GM19324 (cell line): ENCODE measurements at regions not wholly inside any gene's neighbourhood (a gene's known extent, or its start where the extent isn't known, plus 50 kb on each side); places are given as distances from the start of the nearest gene placed in this dataset.
"Not testable (repeated sequence)": the region's sequence is repeated elsewhere in the genome, so short reads cannot be mapped to it uniquely, and the experiment has no call there.

ENCODE experiments used
- ATAC-seq: cut with Tn5 transposase; IDR thresholded peaks from one replicate; pipeline ENCODE4 v1.9.1; 2021; ENCODE audit warnings: mild to moderate bottlenecking, moderate library complexity; ENCODE audit not compliant: unreplicated experiment, low FRiP score

DNA sequence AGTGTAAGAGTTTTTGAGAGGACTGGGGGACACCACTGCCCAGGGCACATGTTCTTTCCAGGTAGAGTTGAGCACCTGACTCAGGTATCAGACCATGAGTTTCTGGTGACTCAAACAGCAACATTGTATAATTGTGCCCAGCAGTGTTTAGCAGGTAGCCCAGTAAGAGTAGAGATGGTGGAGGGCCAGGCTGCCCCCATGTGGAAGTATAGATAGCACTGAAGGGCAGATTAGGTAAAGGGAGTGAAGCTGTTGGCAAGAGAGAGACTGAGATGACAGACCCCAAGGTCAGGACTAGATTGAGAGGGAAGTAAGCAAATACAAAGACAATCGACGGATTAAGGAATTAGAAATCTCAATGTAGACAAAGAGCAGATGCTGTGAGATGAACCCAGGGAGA lies 74.6 kb downstream of the TRIM42 start:
- ATAC-seq: no peak

DNA sequence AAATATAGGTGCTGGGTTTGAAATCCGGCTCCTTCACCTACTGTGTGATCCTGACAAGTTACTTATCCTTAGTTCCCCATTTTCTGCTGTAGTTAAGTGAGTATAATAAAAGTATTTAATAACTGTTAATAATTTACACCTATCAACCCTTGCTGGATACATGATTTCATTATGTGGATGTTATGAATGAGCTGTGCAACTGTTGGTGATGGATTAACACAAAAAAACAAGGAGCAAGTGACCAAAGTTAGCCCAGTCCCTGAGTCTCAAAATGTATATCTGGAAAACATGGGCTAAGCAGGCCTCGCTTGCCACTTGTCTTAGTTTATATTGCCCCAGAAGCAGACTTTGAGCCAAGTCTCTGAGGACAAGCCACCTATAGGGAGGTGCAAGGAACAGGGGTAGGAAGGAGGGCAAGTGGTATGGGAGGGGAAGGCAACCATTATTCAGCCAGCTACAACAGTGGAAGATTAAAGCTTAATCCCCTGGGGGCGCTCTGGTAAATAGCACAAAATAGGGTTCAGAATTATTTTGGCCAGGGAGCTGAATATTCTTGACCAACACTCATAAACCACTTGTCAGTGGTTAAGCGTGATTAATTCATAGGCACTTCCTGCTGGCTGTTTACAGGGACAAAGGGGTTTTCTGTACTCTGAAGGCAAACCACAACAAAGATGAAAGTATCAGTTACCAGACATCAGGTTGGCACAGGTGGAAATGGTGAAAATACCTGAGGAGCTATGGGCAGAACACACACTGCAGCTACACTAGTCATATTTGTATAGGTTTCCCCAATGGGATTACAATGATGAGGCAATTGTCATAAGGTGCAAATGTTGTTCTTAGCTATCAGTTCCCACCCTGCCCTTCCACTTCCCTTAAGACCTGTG lies 76.2 kb downstream of the TRIM42 start:
- peak; percentile 66 for ATAC-seq

DNA sequence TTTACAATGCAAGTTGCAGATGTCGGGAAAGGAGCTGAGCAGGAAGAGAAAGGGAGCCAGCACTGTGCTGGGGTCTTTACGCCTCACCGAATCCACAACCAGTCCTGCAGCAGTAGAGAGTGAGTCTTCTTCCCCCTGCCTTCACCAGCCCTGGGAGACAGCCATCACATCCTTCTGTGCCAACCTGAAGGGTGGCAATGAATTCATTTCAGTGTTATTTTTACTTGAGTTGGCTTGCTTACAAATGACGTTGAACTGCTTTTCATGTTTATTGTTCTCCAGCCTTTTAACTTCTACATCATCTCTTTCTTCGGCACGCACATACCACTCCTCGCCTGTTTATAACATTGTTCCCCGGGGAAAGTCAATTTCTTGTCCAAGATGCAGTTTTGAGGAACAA lies 77.1 kb downstream of the TRIM42 start:
- no peak for ATAC-seq

DNA sequence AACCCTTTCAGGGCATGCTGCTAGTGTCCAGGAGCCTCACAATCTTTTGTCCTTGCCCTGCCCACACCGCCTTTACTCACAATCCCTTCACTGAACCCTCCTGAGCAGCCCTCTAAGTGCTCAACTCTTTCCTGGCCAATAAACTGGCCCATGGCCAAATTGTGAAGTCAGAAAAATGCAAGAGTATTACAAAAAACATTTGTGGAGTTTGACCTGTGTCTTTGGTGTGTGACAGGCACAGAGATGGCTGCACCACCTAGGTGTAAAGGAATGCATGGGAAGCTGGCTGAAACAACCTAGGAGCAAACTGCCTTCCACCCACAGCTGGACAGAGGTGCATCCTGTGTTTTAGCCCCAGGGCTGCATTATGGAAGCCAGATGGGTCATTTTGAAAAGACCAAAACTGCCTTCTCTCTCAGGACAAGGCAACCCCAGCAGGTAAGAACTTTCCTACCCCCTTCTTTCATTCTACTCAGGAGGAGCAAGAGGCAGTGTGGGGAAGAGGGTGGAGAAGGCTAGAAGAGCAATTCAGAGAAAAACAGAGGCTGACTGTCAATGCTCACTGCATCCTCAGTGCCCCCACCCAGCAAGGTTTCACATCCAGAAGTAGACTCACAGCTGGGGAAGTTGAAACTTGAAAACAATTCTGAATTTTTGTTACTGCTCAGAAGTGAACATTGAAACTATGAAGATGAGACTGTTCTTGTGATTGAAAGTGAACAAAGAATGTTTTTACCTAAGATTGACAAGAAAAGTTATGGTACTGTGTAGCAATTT lies 78.6 kb downstream of the TRIM42 start:
- ATAC-seq: peak; percentile 59

DNA sequence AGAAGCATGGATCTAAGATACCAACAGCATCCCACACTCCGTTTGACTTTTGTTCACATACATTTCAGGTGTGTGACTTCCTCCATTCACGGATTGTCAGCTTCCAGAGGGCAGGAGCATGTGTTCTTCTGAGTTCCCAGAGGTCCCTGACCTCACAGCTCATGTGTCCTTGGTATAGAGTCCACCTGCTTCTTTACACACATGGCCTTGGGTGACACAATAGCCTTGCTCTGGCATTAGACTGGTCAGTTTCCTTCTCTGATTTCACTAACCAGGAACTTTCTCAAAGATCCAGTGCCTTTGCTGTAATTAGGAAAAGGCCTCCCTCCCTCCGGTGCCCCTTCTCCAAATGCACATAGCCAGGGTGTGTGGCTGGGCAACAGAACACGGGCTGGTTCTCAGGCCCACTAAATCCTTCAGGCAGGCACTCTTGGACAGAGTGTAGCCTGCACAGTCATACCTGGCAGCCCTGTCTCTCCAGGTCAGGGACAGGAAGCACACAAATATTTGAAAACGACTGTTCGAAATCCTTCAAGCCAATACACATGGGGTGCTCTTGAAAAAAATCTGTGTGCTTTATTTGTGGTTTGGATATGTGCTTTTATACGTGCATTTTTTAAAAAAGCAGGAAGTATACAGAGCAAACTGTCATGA lies 81.1 kb downstream of the TRIM42 start:
- no peak for ATAC-seq

DNA sequence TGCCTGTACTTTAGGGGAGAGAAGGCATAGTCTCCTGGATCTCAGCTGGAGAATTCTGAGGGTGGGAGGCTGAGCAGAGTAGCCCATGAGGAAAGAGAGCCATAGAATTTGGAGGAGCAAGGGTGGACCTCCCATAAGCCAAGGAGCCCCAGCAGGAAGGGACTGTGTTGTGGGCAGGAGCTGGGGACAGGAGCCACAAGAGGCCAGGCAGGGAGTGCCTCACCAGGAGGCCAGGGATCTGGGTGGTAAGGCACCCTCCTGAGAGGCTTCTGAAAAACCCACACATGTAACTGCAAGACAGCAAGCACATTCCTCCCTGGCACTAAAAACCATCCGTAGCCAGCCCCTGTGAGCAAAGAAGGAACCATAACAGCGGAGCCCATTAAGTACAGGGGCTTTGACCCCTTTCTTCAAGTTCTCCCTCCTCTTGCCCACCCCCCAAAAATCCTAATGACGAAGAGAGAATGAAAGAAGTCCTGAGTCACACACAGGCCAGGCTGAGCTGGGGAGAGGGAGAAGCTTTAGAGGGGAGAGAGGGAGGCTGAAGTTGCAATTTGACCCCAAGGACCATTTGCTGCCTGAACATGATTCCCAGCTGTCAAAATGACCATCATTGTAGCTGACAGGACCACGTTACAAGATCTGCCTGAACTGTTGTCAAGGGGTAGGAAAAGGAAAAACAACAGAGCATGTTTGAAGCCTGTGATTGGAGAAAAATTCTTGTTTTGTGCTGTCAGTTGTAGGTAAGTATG lies 82.6 kb downstream of the TRIM42 start:
- no peak for ATAC-seq

DNA sequence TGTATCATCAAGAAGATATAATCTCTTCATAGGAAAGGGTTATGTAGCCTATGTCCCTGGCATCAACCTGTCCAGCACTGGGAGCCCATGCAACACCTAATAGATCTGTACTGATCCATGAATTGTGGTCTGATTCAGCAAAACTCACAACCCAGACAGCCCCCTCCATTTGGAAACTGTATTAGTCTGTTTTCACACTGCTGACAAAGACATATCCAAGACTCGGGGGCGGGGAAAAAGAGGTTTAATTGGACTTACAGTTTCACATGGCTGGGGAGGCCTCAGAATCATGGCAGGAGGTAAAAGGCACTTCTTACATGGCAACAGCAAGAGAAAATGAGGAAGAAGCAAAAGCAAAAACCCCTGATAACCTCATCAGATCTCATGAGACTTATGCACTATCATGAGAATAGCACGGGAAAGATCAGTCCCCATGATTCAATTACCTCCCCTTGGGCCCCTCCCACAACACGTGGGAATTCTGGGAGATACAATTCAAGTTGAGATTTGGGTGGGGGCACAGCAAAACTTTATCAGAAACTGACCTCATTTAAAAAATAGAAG lies 83.3 kb downstream of the TRIM42 start:
- no peak for ATAC-seq

DNA sequence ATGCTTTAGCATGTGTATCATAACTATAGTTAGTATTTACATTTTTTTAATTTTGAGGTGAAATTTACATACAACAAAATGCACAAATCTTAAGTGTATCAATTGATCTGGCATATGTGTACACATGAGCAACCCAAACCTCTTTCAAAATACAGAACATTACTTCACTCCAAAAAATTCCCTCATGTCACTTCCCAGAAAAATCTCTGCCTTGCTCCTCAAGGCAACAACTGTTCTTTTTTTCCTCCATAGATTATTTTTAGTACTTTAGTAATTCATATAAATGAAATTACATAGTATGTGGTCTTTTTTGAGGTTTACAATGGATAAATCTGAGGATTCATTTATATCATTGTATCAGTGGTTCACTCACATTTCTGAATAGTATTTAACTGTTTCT lies 84.9 kb downstream of the TRIM42 start:
- no peak for ATAC-seq

DNA sequence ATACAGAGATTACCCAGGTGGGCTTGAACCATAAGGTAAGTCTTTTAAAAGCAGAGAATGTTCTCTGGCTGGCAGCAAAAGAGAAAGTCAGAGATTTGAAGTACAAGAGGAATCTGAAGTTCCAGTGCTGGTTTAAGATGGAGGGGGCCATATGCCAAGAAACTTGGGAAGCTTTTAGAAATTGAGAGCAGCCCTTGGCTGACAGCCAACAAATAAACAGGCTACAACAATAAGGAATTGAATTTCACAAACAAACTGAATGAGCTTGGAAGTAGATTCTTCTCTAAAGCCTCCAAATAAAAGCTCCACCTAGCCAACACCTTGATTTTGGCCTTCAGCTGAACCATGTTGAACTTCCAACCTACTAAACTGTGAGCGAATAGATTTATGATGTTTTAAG lies 85.7 kb downstream of the TRIM42 start:
- no peak for ATAC-seq

DNA sequence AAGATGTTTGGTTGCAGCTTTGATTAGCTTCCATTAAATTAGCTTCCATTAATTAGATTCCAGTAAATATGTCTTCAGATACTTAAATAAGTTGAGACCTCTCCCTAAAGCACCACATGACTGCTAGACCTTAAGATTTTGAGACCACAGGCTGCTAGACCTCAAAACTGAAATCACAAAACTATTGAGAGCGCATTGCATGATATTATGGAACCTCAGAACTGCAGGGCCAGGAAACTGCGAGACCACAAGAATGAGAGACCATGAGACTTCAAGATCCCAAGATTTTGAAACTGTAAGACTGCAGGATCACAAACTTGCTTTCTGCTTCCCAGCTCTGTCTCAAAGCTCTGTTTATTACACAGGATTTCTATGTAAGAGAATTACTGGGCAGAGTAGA lies 87.4 kb downstream of the TRIM42 start:
- ATAC-seq: no peak

DNA sequence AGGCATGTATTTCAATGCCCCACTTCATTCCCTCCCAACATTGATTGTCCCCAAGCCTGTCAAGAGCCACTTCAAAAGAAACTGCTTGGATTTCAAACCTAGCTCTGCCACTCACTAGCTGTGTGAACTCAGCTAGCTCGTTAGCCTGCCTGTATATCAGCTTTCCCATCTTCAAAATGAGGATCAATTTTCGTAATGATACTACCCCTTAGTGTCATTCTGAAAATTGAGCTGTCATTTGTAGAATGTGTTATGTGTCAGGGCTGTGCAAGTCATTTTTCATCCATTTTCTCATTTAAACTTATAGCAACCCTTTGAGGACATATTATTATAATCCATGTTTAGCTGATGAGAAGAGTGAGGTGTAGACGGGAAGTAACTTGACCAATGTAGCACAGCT lies 88.6 kb downstream of the TRIM42 start:
- no peak for ATAC-seq

DNA sequence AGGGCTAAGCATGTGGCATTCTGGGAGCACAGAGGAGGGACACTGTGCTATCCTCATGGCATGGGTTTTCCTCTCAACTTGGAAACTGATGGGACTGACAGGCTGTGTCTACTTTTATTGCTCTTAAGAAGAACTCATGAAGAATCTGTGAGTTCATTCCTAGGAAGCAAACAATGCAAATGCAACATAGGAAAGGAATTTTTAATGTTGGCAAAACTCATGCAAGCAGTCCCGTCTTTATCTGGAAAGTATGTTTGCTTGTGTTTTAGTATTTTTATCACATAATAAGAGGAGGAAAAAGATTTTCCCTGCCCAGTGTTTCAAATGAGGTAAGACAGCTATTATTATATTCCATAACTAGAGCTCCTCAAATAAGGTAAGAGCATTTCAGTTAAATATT lies 89.7 kb downstream of the TRIM42 start:
- no peak for ATAC-seq

DNA sequence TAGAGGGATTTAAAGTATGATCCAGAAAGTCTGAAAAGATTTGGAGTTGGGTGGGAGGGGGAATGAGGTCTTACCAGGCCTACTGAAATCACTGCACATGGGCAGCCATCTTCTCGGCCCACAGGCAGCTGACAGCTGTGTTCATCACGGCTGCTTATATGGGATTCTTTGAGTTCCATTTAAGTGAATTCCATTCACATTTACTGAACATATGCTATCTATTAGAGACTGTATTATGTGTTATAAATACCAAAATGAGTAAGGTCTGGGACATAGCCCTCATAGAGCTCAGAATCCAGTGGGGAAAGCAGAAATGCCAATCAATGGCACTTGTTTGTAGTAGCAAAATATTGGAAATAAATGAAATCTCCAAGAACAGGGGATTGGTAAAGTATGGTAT lies 91.1 kb downstream of the TRIM42 start:
- ATAC-seq: no peak

DNA sequence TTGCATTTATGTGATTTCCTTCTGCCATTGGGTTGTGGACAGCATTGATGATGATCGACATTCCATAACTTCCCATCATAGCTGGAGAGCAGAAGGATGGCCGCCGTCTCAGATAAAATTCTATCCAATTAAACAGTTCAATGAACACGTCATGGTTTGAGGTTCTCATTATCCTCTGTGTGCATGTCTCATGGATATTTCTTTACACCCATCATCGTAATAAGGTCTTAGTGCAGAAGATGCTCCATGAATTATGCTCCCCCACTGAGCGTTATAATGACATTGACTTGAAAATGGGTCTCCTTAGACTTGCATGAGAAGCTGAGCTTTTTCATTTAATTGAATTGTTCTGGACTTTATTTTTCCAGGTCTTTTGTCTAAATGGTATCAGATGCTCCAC lies 92.1 kb downstream of the TRIM42 start:
- no peak for ATAC-seq

DNA sequence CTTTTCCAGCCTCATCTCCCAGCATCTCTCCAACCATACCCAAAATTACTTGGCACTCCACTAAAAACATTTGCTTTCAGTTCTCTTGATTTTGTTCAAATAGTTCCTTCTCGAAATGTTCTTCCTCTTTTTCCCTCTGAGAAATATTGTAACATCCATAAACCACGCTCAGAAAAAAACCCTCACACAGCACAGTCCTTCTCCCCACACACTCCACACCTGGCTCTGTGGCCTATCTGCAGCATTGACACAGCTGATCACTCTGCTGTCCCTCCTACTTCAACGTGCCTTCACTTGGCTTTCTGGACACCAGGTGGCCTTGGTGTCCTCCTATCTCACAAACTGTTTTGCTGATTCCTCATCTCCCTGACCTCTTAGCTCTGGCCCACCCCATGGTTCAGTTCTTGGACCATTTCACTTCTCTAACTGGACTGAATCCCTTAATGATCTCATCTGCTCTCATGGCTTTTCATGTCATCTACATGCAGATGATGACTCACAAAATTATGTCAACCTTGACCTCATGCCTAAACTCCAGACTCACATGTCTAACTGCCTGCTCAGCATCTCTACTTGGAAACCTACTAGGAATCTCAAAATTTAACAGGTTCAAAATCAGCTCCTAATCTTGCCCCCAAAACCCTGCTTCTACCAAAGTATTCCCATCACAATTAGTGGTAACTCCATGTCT lies 93.3 kb downstream of the TRIM42 start:
- ATAC-seq: no peak

DNA sequence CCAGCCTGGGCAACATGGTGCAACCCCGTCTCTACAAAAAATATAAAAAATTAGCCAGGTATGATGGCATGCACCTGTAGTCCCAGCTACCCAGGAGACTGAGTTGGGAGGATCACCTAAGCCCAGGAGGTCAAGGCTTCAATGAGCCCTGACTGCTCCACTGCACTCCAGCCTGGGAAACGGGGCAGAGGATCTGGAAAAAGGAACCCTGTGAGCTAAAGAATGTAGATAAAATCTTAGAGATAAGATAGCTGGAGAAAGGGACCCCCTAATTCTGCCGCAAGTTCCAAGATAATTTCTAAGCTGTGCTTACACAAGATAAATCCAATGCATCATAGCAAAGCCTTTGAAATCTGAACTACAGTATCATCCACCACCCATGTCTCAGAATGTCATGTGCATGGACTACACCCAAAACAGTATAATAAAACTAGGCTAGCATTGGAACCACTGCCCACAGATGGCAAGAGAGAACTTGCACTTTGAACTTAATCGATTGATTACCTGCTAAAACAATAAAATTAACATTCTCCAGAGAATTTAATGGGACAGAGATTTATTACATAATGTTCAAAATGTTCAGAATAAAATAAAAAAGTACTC lies 99.9 kb downstream of the TRIM42 start:
- ATAC-seq: no peak

DNA sequence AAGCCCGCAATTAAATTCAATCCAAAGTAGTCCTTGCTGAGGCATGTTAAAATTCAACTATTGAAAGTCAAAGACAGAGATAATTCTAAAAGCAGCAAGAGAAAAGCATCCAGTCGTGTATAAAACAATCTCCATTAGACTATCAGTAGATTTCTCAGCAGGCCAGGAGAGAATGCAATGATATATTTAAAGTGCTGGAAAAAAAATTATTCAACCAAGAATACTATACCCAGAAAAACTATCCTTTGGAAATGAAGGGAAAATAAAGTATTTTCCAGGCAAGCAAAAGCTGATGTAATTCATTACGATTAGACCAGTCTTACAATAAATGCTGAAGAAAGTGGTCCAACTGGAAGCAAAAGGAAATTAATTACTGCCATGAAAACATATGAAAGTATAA lies 113.5 kb downstream of the TRIM42 start:
- no peak for ATAC-seq

DNA sequence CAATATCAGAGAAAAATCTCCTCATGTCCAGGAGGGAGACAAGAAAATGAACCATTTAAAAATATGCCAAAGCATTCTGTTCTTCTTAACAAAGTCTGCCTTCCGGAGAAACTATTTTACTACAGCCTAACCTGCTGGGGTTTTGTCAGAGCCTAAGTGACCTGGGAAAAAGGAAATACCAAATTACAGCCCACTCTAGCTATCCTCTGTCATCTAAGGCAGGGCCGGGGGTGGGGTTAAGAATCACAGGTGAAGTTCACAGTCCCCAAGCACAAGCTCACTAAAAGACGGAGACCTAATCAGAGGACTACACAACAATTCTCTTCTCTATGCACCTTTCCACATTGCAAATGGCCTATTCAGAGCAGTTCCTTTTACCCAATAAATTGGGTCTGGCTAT lies 116.6 kb downstream of the TRIM42 start:
- no peak for ATAC-seq

DNA sequence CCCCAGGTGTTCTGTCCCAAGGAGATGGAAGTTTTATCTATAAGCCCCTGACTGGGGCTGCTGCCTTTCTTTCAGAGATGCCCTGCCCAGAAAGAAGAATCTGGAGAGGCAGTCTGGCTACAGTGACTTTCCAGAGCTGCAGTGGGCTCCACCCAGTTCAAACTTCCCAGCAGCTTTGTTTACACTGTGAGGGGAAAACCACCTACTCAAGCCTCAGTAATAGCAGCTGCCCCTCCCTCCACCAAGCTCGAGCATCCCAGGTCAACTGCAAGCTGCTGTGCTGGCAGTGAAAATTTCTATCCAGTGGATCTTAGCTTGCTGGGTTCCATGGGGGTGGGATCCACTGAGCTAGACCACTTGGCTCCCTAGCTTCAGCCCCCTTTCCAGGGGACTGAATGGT lies 125.0 kb downstream of the TRIM42 start:
- ATAC-seq: not testable (repeated sequence)
